ENCODE measurements at regions not wholly inside any gene's neighbourhood (a gene's known extent, or its start where the extent isn't known, plus 50 kb on each side); places are given as distances from the start of the nearest gene placed in this dataset.
"Not testable (repeated sequence)": the region's sequence is repeated elsewhere in the genome, so short reads cannot be mapped to it uniquely, and the experiment has no call there.

DNA sequence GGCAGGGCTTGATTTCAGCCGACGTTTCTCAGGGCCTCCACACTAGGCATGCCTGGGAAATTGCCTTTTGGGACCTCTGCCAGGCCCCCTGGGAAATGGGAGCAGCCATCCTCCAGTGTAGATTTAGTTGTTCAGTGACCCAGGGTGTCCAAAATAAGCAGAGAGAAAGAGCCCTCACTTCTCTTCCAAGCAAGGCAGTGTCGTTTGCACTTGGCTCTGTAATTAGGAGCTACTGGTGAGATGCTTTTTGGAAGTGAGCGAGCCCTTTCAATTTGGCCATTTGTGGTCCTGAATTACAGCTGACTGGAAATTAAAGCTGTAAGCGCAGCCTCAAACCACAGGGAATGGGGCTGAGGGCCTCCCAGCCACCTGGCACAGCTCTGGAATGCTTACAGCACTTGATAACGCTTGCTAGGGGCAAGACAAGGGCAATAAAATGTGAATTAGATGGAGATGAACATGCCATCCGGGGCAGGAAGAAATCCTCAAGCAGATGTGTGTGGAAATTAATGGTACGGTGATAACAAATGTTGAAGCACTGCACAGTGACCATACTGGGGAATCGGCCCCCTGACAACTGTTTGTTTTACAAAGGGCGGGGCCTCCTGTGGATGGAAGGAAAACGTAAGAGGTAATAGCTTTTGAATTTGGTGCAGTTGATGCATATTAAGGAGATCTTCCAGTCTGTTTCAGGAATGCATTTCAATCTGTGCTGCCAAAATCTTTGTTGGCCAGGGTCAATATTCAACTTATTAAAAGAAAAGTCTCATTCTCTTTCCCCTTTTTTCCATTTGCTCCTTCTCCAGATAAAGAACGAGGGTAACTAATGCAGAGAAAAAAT, 173.1 kb downstream of the UXS1 start:
- H3K9me3 Mint-ChIP-seq: no peaks in the 10 kb centered on the region
- H3K27ac Mint-ChIP-seq: no peak overlapping the region
- DNase-seq (ENCODE audit: low spot score in 2 of 2): no peak

DNA sequence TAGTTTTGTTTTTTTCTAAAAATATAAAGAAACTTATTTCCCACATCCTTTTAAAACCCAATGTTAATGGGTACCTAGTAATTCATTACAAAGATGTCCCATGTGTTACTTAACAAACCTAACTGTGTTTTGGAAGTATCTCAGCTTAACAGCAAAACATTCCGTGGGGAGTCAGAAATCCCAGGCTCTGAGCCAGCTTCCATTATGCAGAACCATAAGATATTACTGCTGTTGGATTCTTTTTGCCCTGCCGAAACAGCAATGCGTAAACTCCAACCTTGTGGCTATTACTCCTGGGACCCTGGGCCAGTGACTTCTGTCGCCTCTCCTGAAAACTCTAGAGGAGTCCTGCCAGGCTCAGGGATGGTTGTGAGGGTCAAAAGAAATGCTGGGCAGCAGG, 174.1 kb downstream of the UXS1 start:
- Mint-ChIP-seq H3K27me3 (peaks cover 8% of the 10 kb centered on the region), H3K36me3 (no peaks in the 10 kb centered on the region), H3K27ac (no peak overlapping the region), H3K4me1 (peaks cover 2% of the 10 kb centered on the region), H3K4me3 (no peak overlapping the region), H3K9me3 (no peaks in the 10 kb centered on the region)
- ATAC-seq (ENCODE audit: low read depth): no peak
- no peak for DNase-seq (ENCODE audit: low spot score in 2 of 2)

More for the DNA sequence above, 173.1 kb downstream of the UXS1 start:
- H3K36me3 Mint-ChIP-seq: no peaks in the 10 kb centered on the region
- ATAC-seq (ENCODE audit: low read depth): no peak
- H3K4me3 Mint-ChIP-seq: no peak overlapping the region
- peaks cover 8% of the 10 kb centered on the region for H3K27me3 Mint-ChIP-seq
- H3K4me1 Mint-ChIP-seq: peaks cover 2% of the 10 kb centered on the region

DNA sequence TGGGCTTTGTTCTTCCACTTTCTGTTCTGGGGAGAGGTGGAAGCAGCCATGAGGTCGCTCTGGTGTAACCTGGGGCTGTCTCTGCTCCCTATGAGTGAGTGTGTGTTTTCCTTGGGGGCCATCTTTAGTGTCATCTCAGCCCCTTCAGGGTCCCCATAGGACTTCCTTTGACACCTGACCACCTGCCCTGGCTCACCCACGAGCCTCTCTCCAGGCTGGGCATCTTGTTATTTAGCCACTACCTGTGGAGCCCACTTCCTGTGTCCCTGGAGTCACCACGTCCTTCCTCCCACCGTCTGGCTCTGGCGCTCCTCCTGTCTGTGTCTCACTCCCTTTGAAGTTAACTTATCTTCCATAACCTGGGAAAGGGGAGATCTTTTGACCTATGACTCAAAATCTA, 176.0 kb downstream of the UXS1 start:
- ATAC-seq (ENCODE audit: low read depth) (no peak), DNase-seq (ENCODE audit: low spot score in 2 of 2) (no peak)
- Mint-ChIP-seq H3K36me3 (no peaks in the 10 kb centered on the region), H3K4me3 (no peak overlapping the region), H3K27me3 (peaks cover 7% of the 10 kb centered on the region), H3K9me3 (no peaks in the 10 kb centered on the region), H3K4me1 (peaks cover 2% of the 10 kb centered on the region), H3K27ac (no peak overlapping the region)

GRCh38 chr2:106012591-106013347, 181.3 kb downstream of the UXS1 start:
- H3K27me3 Mint-ChIP-seq: peaks cover 5% of the 10 kb centered on the region
- H3K36me3 Mint-ChIP-seq: peaks cover 3% of the 10 kb centered on the region
- H3K4me1 Mint-ChIP-seq: no peaks in the 10 kb centered on the region
- no peak overlapping the region for H3K27ac Mint-ChIP-seq
- H3K9me3 Mint-ChIP-seq: peaks cover 3% of the 10 kb centered on the region
- ATAC-seq (ENCODE audit: low read depth) (no peak), DNase-seq (ENCODE audit: low spot score in 2 of 2) (no peak)
- no peak overlapping the region for H3K4me3 Mint-ChIP-seq

DNA sequence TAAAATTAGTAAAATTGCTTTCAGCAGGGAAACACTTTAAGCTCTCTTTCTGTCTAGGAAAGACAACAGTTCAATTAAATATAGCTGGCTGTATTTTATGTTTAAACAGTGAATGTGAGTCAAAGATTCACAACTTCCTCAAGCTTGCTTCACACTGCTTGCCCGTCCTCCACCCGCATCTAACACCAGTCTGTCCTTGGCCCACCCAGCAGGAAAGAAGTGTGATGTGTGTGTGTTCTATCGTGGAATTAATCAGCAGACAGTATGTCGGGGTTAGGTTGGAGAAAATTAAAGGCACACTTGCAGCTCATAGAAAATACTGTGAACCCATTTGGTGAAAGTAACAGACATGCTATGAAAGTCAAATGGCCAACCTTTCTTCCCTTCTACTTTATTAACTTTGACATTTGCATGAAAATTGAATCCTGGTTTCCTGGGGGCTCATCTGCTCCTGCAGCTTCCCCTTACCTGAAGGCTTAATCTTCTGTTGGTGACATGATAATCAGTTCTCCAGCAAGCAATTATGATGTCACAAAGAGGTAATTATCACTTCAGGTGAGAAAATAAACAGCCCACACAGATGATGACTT, 182.0 kb downstream of the UXS1 start:
- H3K9me3 Mint-ChIP-seq: peaks cover 4% of the 10 kb centered on the region
- H3K36me3 Mint-ChIP-seq: peaks cover 3% of the 10 kb centered on the region
- no peaks in the 10 kb centered on the region for H3K4me1 Mint-ChIP-seq
- no peak for DNase-seq (ENCODE audit: low spot score in 2 of 2)
- no peak overlapping the region for H3K4me3 Mint-ChIP-seq
- no peak for ATAC-seq (ENCODE audit: low read depth)
- H3K27ac Mint-ChIP-seq: no peak overlapping the region
- H3K27me3 Mint-ChIP-seq: peaks cover 5% of the 10 kb centered on the region

- Mint-ChIP-seq H3K4me1 (no peaks in the 10 kb centered on the region), H3K36me3 (peaks cover 8% of the 10 kb centered on the region), H3K9me3 (peaks cover 9% of the 10 kb centered on the region), H3K4me3 (no peak overlapping the region), H3K27me3 (peaks cover 5% of the 10 kb centered on the region), H3K27ac (no peak overlapping the region)
- ATAC-seq (ENCODE audit: low read depth) (no peak), DNase-seq (ENCODE audit: low spot score in 2 of 2) (no peak)
These were observed 182.7 kb downstream of the UXS1 start for GRCh38 chr2:106011380-106011779.

GRCh38 chr2:106010818-106011355, 183.2 kb downstream of the UXS1 start:
- Mint-ChIP-seq H3K4me3 (no peak overlapping the region), H3K4me1 (no peaks in the 10 kb centered on the region), H3K9me3 (peaks cover 12% of the 10 kb centered on the region), H3K27ac (no peak overlapping the region), H3K36me3 (peaks cover 8% of the 10 kb centered on the region), H3K27me3 (peaks cover 2% of the 10 kb centered on the region)
- ATAC-seq (ENCODE audit: low read depth): no peak
- no peak for DNase-seq (ENCODE audit: low spot score in 2 of 2)

DNA sequence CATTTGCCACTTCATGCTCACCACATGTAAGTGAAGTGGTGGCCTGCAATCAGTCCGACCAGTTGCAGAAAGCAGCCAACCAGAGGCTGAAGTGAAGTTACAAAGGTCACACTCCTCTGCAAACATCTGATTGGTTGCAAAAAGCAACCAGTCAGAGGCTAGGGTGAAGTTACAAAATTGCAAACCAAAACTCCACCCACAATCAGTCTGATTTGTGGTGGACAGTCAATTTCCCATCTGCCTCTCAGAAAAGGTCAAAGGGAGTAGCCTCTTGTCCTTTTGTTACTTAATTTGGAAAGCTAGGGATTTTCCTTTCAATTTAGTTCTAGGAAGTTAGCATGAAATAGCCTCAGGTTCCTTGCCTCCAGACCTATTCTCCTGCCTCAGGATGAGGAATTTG, 185.0 kb downstream of the UXS1 start:
- Mint-ChIP-seq H3K4me1 (no peaks in the 10 kb centered on the region), H3K27me3 (peaks cover 1% of the 10 kb centered on the region), H3K36me3 (peaks cover 8% of the 10 kb centered on the region), H3K9me3 (peaks cover 17% of the 10 kb centered on the region), H3K4me3 (no peak overlapping the region), H3K27ac (no peak overlapping the region)
- no peak for ATAC-seq (ENCODE audit: low read depth)
- DNase-seq (ENCODE audit: low spot score in 2 of 2): no peak

DNA sequence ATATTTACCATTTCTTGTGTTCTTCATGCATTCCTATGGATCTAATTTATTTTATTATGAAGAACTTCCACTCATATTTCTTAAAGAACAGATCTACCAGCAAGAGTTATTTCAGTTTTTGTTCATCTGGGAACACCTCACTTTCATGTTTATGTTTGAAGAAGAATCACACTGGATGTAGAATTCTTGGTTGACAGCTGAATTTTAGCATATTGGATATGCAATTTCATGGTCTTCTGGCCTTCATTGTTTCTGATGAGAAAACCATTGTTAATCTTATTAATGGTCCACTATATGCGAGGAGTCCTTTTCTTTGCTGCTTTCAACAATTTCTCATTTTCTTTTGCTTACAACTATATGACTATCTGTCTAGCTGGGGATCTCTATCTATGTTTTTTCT, 189.2 kb downstream of the UXS1 start:
- H3K4me3 Mint-ChIP-seq: no peak overlapping the region
- peaks cover 5% of the 10 kb centered on the region for H3K27me3 Mint-ChIP-seq
- peaks cover 25% of the 10 kb centered on the region for H3K9me3 Mint-ChIP-seq
- H3K36me3 Mint-ChIP-seq: peaks cover 11% of the 10 kb centered on the region
- DNase-seq (ENCODE audit: low spot score in 2 of 2): no peak
- no peaks in the 10 kb centered on the region for H3K4me1 Mint-ChIP-seq
- no peak for ATAC-seq (ENCODE audit: low read depth)
- H3K27ac Mint-ChIP-seq: no peak overlapping the region

DNA sequence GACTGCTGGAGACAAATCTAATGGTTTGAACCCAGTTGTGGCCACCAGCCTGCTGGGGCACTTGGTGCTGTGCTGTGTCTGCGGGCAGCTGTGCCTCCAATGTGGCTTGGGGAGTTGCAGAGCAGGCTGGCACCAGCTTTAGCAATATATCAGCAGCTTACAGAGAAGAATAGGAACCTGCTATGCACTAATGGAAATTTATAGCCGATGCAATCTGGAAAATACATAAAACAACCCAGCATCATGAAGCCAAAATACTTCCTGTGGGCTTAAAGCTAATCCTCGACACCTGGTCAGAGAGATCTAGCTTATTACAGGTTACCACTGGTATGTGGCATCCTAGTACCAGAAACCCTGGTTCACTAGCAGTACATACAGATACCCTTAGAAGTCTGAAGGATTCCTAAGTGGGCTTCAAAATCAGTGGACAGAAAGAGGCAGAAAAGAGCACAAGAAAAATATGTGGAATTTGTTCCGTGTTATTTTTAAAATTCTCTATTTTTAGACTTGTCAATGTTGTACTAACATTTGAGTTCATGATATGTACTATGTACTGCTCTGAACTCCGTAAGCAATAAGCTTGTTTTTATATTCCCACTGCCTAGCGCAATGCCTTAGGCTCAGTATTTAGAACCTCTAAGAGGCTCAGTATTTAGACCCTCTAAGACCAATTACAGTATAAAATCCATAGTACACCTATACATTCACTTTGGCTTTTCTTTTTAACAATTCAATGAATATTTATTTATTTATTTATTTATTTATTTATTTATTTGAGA, 194.7 kb downstream of the UXS1 start:
- Mint-ChIP-seq H3K9me3 (peaks cover 13% of the 10 kb centered on the region), H3K36me3 (peaks cover 3% of the 10 kb centered on the region), H3K27me3 (peaks cover 7% of the 10 kb centered on the region)

DNA sequence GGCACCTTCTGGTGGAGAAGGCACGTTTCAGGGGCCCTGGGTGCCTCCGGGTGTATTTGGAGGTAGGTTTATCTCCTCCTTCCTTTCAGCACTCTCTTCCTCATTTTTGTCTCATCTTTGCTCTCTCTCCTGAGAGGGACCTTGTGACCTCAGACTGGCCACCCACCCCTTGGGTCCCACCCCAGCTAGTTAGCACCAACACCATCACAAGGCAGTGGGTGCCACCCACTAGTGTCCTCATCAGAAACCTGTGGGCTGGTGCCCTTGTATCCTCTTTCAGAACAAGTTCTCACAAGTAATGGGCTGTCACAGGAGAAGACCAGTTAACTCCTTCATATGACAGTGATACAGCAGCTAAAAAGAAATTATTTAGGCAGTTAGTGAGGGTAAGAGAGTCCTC, 196.4 kb downstream of the UXS1 start:
- peaks cover 7% of the 10 kb centered on the region for H3K27me3 Mint-ChIP-seq
- DNase-seq (ENCODE audit: low spot score in 2 of 2) (no peak), ATAC-seq (ENCODE audit: low read depth) (no peak)
- H3K9me3 Mint-ChIP-seq: peaks cover 15% of the 10 kb centered on the region
- H3K4me3 Mint-ChIP-seq: no peak overlapping the region
- peaks cover 5% of the 10 kb centered on the region for H3K36me3 Mint-ChIP-seq
- no peak overlapping the region for H3K27ac Mint-ChIP-seq
- no peaks in the 10 kb centered on the region for H3K4me1 Mint-ChIP-seq

More for the DNA sequence above, 194.7 kb downstream of the UXS1 start:
- H3K27ac Mint-ChIP-seq: peak overlapping the region; percentile 5
- no peak overlapping the region for H3K4me3 Mint-ChIP-seq
- no peaks in the 10 kb centered on the region for H3K4me1 Mint-ChIP-seq
- ATAC-seq (ENCODE audit: low read depth) (no peak), DNase-seq (ENCODE audit: low spot score in 2 of 2) (no peak)

DNA sequence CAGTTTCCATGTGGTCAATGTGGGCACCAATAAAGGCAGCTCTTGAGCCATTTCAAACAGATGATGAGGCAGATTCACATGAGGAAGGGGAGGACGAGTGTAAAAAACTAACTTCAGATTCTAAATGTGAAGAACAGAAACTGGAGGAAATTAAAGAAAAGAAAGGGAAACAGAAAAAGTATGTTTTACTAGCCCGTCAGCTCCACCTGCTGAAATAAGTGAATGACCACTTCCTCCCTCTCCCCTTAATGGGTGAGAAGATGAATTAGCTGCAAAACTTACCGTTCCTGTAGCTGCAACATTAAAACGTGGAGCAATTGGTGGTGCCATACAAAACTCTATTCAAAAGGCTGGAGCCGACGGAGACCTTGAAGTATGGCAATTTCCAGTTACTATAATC, 203.5 kb downstream of the UXS1 start:
- no peaks in the 10 kb centered on the region for H3K4me1 Mint-ChIP-seq
- H3K27ac Mint-ChIP-seq: no peak overlapping the region
- peaks cover 19% of the 10 kb centered on the region for H3K9me3 Mint-ChIP-seq
- DNase-seq (ENCODE audit: low spot score in 2 of 2) (no peak), ATAC-seq (ENCODE audit: low read depth) (no peak)
- no peak overlapping the region for H3K4me3 Mint-ChIP-seq
- peaks cover 15% of the 10 kb centered on the region for H3K36me3 Mint-ChIP-seq
- peaks cover 2% of the 10 kb centered on the region for H3K27me3 Mint-ChIP-seq

DNA sequence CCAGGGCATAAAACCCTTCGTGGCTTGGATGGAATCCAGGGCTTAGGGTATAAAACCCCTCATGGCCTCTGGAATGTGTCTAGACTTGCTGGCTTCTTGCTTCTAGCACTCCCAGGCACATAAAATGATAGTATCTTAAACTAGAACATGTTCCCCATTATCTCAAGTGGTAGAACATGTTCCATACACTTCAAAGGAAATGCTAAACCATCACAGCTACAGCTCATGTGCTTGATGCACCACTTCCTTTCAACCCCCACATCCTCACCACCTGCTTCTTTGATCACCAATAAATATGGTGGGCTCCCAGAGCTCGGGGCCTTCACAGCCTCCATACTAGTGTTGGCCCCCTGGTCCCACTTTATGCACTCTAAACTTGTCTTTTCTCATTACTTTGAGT, 204.3 kb downstream of the UXS1 start:
- not testable (repeated sequence) for ATAC-seq (ENCODE audit: low read depth); H3K4me1 Mint-ChIP-seq; DNase-seq (ENCODE audit: low spot score in 2 of 2); H3K4me3 Mint-ChIP-seq; H3K27me3 Mint-ChIP-seq; H3K27ac Mint-ChIP-seq
- Mint-ChIP-seq H3K9me3 (peaks cover 23% of the 10 kb centered on the region), H3K36me3 (peaks cover 18% of the 10 kb centered on the region)
